GM21447 (cell line): ENCODE measurements at regions not wholly inside any gene's neighbourhood (a gene's known extent, or its start where the extent isn't known, plus 50 kb on each side); places are given as distances from the start of the nearest gene placed in this dataset.
"Not testable (repeated sequence)": the region's sequence is repeated elsewhere in the genome, so short reads cannot be mapped to it uniquely, and the experiment has no call there.

Experiments used
- ATAC-seq: cut with Tn5 transposase; IDR thresholded peaks from one replicate; pipeline ENCODE4 v1.9.1; 2021; ENCODE audit not compliant: unreplicated experiment

DNA sequence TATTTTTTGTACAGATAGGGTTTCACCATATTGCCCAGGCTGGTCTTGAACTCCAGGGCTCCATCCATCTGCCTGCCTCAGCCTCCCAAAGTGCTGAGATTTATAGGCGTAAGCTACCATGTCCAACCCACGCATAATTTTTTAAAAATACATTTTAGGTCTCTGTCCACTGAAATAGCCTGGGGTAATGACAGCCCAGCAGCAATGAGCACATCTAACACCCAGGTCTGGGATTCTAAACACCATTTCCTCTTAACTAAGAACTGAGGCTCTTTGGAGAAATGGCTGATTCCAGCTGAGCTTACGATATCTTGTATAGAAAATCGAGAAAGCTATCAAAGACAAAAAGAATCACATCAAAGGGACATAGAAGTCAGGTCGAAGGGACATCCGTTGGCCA is 245.3 kb downstream of the PARN start:
- ATAC-seq: no peak

- ATAC-seq: not testable (repeated sequence)
Observed at GRCh38 chr16:14383844-14384243, 246.2 kb downstream of the PARN start.

DNA sequence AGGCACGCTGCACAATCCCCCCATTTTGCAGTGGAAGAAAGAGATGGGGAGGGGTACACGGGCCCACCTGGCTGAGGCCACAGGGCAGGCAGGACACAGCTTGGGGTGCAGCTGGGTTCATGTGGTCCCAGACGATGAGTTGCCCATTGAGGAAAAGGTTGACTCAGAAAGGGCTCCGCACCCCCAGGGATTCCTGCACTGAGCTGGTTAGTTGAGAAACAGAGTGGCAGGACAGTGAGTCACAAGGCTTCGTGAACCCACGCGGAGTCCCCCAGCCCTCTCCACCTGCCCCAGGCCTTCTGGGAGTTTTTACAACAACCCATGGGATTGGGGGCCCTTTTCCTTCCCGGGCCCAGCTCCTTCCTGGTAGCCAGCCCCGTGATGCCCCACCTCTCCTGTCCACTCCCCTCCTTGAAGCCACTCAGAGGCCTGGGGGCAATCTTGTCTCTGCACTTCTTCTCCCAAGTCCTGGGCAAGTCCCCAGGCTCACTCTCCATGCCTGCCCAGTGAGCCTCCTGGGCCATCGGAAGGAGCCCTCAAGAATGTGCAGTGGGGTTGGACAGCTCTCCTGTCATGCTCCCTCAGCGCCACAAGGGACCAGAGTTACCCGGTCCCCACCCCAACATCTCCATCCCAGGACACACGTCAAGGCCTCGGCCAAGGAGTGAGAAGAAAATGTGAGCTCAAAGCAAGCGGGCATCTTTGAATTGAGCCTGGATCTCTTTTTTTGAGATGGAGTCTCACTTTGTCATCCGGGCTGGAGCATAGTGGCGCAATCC is 251.2 kb downstream of the PARN start:
- no peak for ATAC-seq

DNA sequence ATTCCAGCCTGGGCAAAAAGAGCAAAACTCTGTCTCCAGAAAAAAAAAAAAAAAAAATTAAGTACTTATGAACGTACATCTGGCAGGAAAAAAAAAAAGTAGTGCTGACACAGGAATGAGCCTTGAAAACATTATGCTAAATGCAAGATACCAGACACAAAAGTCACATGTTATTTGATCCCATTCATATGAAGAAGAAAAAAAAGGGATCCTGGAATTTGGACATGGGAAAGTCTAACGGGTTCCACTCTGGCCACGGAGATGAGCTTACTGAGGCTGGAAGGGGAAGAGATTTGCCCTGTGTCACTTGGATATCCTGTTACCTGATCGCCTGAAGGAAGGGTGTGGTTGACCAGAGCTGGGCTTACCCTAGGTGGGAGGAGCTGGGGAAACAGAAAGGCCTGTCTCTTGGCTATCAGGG is 251.9 kb downstream of the PARN start:
- no peak for ATAC-seq

GRCh38 chr16:14377326-14377725 is 252.7 kb downstream of the PARN start:
- no peak for ATAC-seq

DNA sequence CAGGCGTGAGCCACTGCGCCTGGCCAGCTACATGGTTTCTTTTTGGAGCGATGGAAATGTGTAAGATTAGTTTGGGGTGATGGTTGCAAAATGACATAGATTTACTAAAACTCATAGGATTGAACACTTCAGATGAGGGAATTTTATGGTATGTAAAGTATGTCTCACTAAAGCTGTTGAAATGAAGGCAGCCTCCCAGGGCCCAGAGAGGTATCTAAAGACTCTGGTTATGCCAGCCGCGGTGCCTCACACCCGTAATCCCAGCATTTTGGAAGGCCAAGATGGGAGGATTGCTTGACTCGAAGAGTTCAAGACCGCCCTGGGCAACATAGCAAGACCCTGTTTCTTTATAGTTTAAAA is 254.9 kb downstream of the PARN start:
- ATAC-seq: no peak

DNA sequence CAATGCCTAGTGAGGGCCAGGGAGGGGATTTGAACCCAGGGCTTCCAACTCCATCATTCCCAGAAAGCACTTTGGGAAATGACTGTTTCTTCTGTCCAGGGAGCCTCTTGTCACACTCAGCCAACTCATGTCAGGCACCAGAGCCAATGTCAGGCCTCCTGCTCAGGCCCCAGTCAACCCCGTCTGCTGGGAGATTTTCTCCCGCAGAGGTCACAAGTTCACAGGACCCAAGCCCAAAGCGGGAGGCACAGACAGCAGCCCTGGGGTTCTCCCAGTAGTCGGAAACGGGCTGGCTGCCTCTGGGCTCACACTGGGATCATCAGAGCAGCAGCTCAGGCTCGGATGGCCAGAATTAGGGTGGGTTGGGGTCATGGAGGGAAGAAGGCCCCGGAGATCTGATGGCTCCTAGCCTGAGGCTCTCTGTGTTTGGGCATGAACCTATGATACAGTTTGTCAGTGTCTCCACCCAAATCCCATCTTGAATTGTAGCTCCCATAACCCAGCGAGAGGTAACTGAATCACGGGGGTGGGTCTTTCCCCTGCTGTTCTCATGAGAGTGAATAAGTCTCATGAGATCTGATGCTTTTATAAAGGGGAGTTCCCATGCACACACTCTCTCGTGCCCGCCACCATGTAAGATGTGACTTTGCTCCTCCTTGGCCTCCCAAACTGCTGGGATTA is 255.5 kb downstream of the PARN start:
- no peak for ATAC-seq

DNA sequence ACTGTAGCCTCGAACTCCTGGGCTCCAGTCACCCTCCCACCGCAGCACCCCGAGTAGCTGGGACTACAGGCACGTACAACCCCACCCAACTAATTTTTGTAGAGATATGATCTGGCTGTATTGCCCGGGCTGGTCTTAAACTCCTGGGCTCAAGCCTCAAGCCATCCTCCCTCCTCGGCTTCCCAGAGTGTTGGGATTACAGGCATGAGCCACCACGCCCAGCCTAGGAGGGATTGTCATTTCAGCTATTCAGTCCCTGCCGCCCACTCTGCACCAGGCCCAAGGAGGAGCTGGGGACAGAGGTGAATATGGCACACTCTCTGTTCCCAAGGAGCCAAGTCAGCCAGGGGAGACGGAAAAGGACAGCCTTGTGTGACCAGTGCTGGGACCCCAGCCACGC is 256.2 kb downstream of the PARN start:
- ATAC-seq: no peak

DNA sequence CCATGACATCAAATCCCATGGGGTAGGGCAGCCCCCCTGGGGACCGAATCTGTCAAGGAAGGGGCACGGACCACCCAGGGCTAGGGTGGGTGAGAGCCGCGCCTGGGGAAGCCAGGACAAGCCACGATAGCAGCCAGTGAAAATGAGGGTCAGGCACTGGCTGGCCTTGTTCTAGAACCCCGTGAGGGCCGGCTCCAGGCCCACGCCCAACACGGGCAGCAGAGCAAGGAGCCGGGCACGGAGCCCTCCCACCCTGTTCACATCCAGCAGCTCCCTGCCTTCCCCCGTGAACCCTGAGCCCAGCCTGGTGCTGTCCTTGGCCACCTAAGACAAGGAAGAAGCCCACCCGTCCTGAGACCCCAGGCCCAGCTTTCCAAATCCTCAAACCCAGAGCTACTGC is 256.7 kb downstream of the PARN start:
- no peak for ATAC-seq

DNA sequence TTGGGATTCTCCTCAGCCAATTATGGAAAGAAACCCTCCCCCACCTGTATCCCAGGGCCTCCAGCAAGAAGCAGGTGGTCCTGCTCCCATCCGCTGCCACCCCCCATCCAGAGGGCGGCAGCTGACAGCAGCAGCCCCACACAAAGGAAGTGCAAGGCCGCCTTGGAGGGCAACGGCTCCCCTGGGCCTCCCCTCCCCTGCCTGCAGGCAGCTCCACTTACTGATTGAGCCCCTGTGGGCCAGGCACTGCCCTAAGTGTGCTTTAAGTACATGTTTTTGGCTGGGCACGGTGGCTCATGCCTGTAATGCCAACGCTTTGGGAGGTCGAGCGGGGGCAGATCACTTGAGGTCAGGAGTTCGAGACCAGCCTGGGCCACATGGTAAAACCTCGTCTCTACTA is 257.6 kb downstream of the PARN start:
- no peak for ATAC-seq

- no peak for ATAC-seq
Observed at GRCh38 chr16:14371778-14372431, 258.2 kb downstream of the PARN start.

DNA sequence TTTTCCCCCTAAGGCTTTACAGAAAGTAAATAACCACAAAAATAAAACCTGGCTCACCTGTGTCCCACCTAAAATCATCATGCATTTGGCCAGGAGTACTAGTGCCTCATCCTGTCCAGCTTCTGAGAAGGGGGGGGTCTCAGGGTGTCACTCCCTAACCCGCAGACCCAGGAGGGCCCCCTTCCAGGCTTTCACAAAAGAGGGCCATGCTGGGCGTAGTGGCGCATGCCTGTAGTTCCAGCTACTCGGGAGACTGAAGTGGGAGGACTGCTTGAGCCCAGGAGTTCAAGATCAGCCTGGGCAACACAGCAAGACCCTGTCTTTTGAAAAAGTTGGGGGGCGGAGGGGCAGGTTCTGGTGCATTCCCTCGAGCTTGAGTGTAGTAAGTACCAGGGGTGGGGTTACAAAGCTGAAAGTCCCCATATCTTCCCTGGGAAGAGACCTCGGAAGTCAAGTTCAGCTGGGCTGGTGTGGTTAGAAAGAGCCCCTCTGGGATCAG is 259.3 kb downstream of the PARN start:
- ATAC-seq: no peak

DNA sequence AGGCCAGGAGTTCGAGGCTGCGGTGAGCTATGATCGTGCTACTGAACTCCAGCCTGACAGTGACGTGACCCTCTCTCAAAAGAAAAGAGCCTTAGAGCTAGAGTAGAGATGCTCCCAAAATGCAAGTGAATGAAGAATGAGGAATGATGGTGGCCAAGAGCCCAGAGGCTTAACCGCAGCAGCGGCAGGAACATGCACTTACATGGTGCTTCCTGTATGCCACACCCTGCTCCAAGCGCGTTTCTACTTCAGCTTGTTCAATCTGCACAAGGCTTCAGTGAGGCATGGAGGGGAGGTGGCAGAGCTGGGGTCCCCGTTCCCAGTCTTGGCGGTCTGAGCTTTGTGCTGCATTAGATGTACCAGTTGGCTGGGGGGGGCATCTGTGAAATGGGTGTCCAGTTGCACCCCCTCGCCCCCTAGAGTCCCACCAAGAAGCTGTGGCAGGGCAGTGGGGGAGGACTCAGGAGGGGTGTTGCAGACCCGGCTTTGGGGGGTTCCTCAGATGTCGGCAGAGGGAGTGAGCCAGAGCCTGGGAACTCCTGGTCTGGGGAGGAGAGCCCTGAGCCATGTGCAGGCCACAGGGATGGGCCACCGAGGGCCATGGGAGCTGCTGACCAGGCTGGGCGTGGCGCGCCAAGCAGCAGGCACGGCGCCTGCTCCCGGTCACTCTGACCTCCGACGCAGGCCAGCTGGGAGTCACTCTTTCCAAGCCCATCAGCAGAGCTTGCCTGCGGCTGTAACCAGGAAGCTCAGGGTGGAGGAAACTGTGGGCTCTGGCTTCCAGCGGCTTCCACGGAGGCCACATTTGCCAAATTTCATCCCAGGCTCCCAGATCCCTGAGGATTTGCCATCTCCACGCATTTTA is 260.1 kb downstream of the PARN start:
- ATAC-seq: no peak

GRCh38 chr16:14368399-14368798 is 261.7 kb downstream of the PARN start:
- no peak for ATAC-seq

GRCh38 chr16:14366974-14367707 is 262.9 kb downstream of the PARN start:
- ATAC-seq: no peak

DNA sequence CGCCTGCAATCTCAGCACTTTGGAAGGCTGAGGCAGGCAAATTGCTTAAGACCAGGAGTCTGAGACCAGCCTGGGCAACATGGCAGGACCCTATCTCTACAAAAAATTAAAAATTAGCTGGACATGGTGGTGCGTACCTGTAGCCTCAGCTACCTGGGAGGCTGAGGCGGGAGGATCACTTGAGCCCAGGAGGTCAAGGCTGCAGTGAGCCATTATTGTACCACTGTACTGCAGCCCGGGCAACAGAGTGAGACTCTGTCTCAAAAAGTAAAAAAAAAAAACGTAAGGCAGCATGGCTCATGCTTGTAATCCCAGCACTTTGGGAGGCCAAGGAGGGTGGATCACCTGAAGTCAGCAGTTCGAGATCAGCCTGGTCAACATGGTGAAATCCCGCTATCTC is 263.6 kb downstream of the PARN start:
- ATAC-seq: no peak

DNA sequence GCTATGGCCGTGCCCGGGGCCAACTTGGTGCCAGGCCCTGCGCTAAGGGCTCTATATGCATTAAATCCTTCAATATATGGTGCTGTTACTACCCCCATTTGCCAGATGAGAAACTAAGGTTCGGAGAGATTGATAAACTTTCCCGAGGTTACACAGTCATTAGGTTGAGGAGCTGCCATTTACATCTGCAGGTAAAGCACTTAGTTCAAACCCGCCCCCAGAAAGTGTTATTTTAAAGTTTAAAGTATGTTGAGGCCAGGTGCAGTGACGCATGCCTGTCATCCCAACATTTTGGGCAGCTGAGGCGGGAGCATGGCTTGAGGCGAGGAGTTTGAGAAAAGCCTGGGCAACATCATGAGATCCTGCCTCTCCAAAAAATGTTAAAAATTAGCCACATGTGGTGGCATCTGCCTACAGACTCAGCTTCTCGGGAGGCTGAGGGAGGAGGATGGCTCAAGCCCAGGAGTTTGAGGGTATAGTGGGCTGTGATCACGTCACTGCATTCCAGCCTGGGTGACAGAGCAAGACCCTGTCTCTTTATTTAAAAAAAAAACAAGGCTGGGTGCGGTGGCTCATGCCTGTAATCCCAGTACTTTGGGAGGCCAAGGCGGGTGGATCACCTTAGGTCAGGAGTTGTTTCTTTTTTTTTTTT is 264.7 kb downstream of the PARN start:
- no peak for ATAC-seq

GRCh38 chr16:14364386-14365199 is 265.5 kb downstream of the PARN start:
- ATAC-seq: no peak

GRCh38 chr16:14364112-14364385 is 266.0 kb downstream of the PARN start:
- no peak for ATAC-seq
